ENCODE measurements at regions not wholly inside any gene's neighbourhood (a gene's known extent, or its start where the extent isn't known, plus 50 kb on each side); places are given as distances from the start of the nearest gene placed in this dataset.

- no peak overlapping the region for H3K9ac ChIP-seq (ENCODE audit: low read depth in 1 of 2, low read length in 2 of 2)
- H3K4me3 ChIP-seq (ENCODE audit: low read length in 2 of 2): no peak overlapping the region
- no peaks in the 10 kb centered on the region for H3K36me3 ChIP-seq (ENCODE audit: control insufficient read depth in 2 of 2, insufficient read depth in 2 of 2, low read length in 2 of 2)
- no peaks in the 10 kb centered on the region for H3K9me3 ChIP-seq (ENCODE audit: control insufficient read depth in 2 of 2, low read length in 2 of 2)
- no peaks in the 10 kb centered on the region for H3K27me3 ChIP-seq (ENCODE audit: control insufficient read depth in 2 of 2, insufficient read depth in 2 of 2, low read length in 2 of 2)
- no peak overlapping the region for H3K27ac ChIP-seq (ENCODE audit: low read depth in 2 of 2, low read length in 2 of 2)
- H3K4me1 ChIP-seq (ENCODE audit: control insufficient read depth in 2 of 2, insufficient read depth in 2 of 2, low read length in 2 of 2): no peaks in the 10 kb centered on the region
These were observed 771.1 kb upstream of the GRM7 start for GRCh38 chr3:6089780-6090179.

GRCh38 chr3:6091262-6091661 lies 769.7 kb upstream of the GRM7 start:
- Histone ChIP-seq H3K4me3 (ENCODE audit: low read length in 2 of 2) (no peak overlapping the region), H3K36me3 (ENCODE audit: control insufficient read depth in 2 of 2, insufficient read depth in 2 of 2, low read length in 2 of 2) (no peaks in the 10 kb centered on the region)

GRCh38 chr3:6095006-6095405 lies 765.9 kb upstream of the GRM7 start:
- Histone ChIP-seq H3K27ac (ENCODE audit: low read depth in 2 of 2, low read length in 2 of 2) (no peak overlapping the region), H3K36me3 (ENCODE audit: control insufficient read depth in 2 of 2, insufficient read depth in 2 of 2, low read length in 2 of 2) (no peaks in the 10 kb centered on the region), H3K4me3 (ENCODE audit: low read length in 2 of 2) (no peak overlapping the region), H3K27me3 (ENCODE audit: control insufficient read depth in 2 of 2, insufficient read depth in 2 of 2, low read length in 2 of 2) (no peaks in the 10 kb centered on the region), H3K4me1 (ENCODE audit: control insufficient read depth in 2 of 2, insufficient read depth in 2 of 2, low read length in 2 of 2) (no peaks in the 10 kb centered on the region), H3K9ac (ENCODE audit: low read depth in 1 of 2, low read length in 2 of 2) (no peak overlapping the region), H3K9me3 (ENCODE audit: control insufficient read depth in 2 of 2, low read length in 2 of 2) (no peaks in the 10 kb centered on the region)

More at GRCh38 chr3:6091262-6091661, 769.7 kb upstream of the GRM7 start:
- H3K9me3 ChIP-seq (ENCODE audit: control insufficient read depth in 2 of 2, low read length in 2 of 2): no peaks in the 10 kb centered on the region
- H3K4me1 ChIP-seq (ENCODE audit: control insufficient read depth in 2 of 2, insufficient read depth in 2 of 2, low read length in 2 of 2): no peaks in the 10 kb centered on the region
- no peaks in the 10 kb centered on the region for H3K27me3 ChIP-seq (ENCODE audit: control insufficient read depth in 2 of 2, insufficient read depth in 2 of 2, low read length in 2 of 2)
- no peak overlapping the region for H3K9ac ChIP-seq (ENCODE audit: low read depth in 1 of 2, low read length in 2 of 2)
- H3K27ac ChIP-seq (ENCODE audit: low read depth in 2 of 2, low read length in 2 of 2): no peak overlapping the region

- Histone ChIP-seq H3K4me1 (ENCODE audit: control insufficient read depth in 2 of 2, insufficient read depth in 2 of 2, low read length in 2 of 2) (no peaks in the 10 kb centered on the region), H3K4me3 (ENCODE audit: low read length in 2 of 2) (no peak overlapping the region), H3K36me3 (ENCODE audit: control insufficient read depth in 2 of 2, insufficient read depth in 2 of 2, low read length in 2 of 2) (no peaks in the 10 kb centered on the region), H3K9me3 (ENCODE audit: control insufficient read depth in 2 of 2, low read length in 2 of 2) (no peaks in the 10 kb centered on the region), H3K27ac (ENCODE audit: low read depth in 2 of 2, low read length in 2 of 2) (no peak overlapping the region), H3K27me3 (ENCODE audit: control insufficient read depth in 2 of 2, insufficient read depth in 2 of 2, low read length in 2 of 2) (no peaks in the 10 kb centered on the region), H3K9ac (ENCODE audit: low read depth in 1 of 2, low read length in 2 of 2) (no peak overlapping the region)
These were observed 763.9 kb upstream of the GRM7 start for GRCh38 chr3:6097021-6097420.

- no peak overlapping the region for H3K27ac ChIP-seq (ENCODE audit: low read depth in 2 of 2, low read length in 2 of 2)
- H3K4me3 ChIP-seq (ENCODE audit: low read length in 2 of 2): no peak overlapping the region
- no peaks in the 10 kb centered on the region for H3K36me3 ChIP-seq (ENCODE audit: control insufficient read depth in 2 of 2, insufficient read depth in 2 of 2, low read length in 2 of 2)
- no peaks in the 10 kb centered on the region for H3K27me3 ChIP-seq (ENCODE audit: control insufficient read depth in 2 of 2, insufficient read depth in 2 of 2, low read length in 2 of 2)
- H3K9ac ChIP-seq (ENCODE audit: low read depth in 1 of 2, low read length in 2 of 2): no peak overlapping the region
- H3K9me3 ChIP-seq (ENCODE audit: control insufficient read depth in 2 of 2, low read length in 2 of 2): no peaks in the 10 kb centered on the region
- no peaks in the 10 kb centered on the region for H3K4me1 ChIP-seq (ENCODE audit: control insufficient read depth in 2 of 2, insufficient read depth in 2 of 2, low read length in 2 of 2)
These were observed 763.4 kb upstream of the GRM7 start for GRCh38 chr3:6097556-6097955.

GRCh38 chr3:6098516-6099157 lies 762.3 kb upstream of the GRM7 start:
- Histone ChIP-seq H3K36me3 (ENCODE audit: control insufficient read depth in 2 of 2, insufficient read depth in 2 of 2, low read length in 2 of 2) (no peaks in the 10 kb centered on the region), H3K9ac (ENCODE audit: low read depth in 1 of 2, low read length in 2 of 2) (no peak overlapping the region), H3K4me1 (ENCODE audit: control insufficient read depth in 2 of 2, insufficient read depth in 2 of 2, low read length in 2 of 2) (no peaks in the 10 kb centered on the region), H3K9me3 (ENCODE audit: control insufficient read depth in 2 of 2, low read length in 2 of 2) (no peaks in the 10 kb centered on the region), H3K4me3 (ENCODE audit: low read length in 2 of 2) (no peak overlapping the region), H3K27me3 (ENCODE audit: control insufficient read depth in 2 of 2, insufficient read depth in 2 of 2, low read length in 2 of 2) (no peaks in the 10 kb centered on the region), H3K27ac (ENCODE audit: low read depth in 2 of 2, low read length in 2 of 2) (no peak overlapping the region)

GRCh38 chr3:6099458-6100075 lies 761.3 kb upstream of the GRM7 start:
- Histone ChIP-seq H3K4me3 (ENCODE audit: low read length in 2 of 2) (no peak overlapping the region), H3K9me3 (ENCODE audit: control insufficient read depth in 2 of 2, low read length in 2 of 2) (no peaks in the 10 kb centered on the region), H3K27me3 (ENCODE audit: control insufficient read depth in 2 of 2, insufficient read depth in 2 of 2, low read length in 2 of 2) (no peaks in the 10 kb centered on the region), H3K27ac (ENCODE audit: low read depth in 2 of 2, low read length in 2 of 2) (no peak overlapping the region), H3K36me3 (ENCODE audit: control insufficient read depth in 2 of 2, insufficient read depth in 2 of 2, low read length in 2 of 2) (no peaks in the 10 kb centered on the region), H3K4me1 (ENCODE audit: control insufficient read depth in 2 of 2, insufficient read depth in 2 of 2, low read length in 2 of 2) (no peaks in the 10 kb centered on the region), H3K9ac (ENCODE audit: low read depth in 1 of 2, low read length in 2 of 2) (no peak overlapping the region)

GRCh38 chr3:6105187-6105586 lies 755.7 kb upstream of the GRM7 start:
- Histone ChIP-seq H3K4me3 (ENCODE audit: low read length in 2 of 2) (no peak overlapping the region), H3K27ac (ENCODE audit: low read depth in 2 of 2, low read length in 2 of 2) (no peak overlapping the region), H3K9me3 (ENCODE audit: control insufficient read depth in 2 of 2, low read length in 2 of 2) (no peaks in the 10 kb centered on the region), H3K36me3 (ENCODE audit: control insufficient read depth in 2 of 2, insufficient read depth in 2 of 2, low read length in 2 of 2) (no peaks in the 10 kb centered on the region), H3K4me1 (ENCODE audit: control insufficient read depth in 2 of 2, insufficient read depth in 2 of 2, low read length in 2 of 2) (no peaks in the 10 kb centered on the region), H3K27me3 (ENCODE audit: control insufficient read depth in 2 of 2, insufficient read depth in 2 of 2, low read length in 2 of 2) (no peaks in the 10 kb centered on the region), H3K9ac (ENCODE audit: low read depth in 1 of 2, low read length in 2 of 2) (no peak overlapping the region)

GRCh38 chr3:6108957-6109356 lies 752.0 kb upstream of the GRM7 start:
- Histone ChIP-seq H3K9me3 (ENCODE audit: control insufficient read depth in 2 of 2, low read length in 2 of 2) (no peaks in the 10 kb centered on the region), H3K36me3 (ENCODE audit: control insufficient read depth in 2 of 2, insufficient read depth in 2 of 2, low read length in 2 of 2) (no peaks in the 10 kb centered on the region), H3K27me3 (ENCODE audit: control insufficient read depth in 2 of 2, insufficient read depth in 2 of 2, low read length in 2 of 2) (no peaks in the 10 kb centered on the region), H3K27ac (ENCODE audit: low read depth in 2 of 2, low read length in 2 of 2) (no peak overlapping the region), H3K4me1 (ENCODE audit: control insufficient read depth in 2 of 2, insufficient read depth in 2 of 2, low read length in 2 of 2) (no peaks in the 10 kb centered on the region), H3K4me3 (ENCODE audit: low read length in 2 of 2) (no peak overlapping the region), H3K9ac (ENCODE audit: low read depth in 1 of 2, low read length in 2 of 2) (no peak overlapping the region)

GRCh38 chr3:6110451-6110850 lies 750.5 kb upstream of the GRM7 start:
- Histone ChIP-seq H3K27me3 (ENCODE audit: control insufficient read depth in 2 of 2, insufficient read depth in 2 of 2, low read length in 2 of 2) (no peaks in the 10 kb centered on the region), H3K9me3 (ENCODE audit: control insufficient read depth in 2 of 2, low read length in 2 of 2) (no peaks in the 10 kb centered on the region), H3K36me3 (ENCODE audit: control insufficient read depth in 2 of 2, insufficient read depth in 2 of 2, low read length in 2 of 2) (no peaks in the 10 kb centered on the region)

More at GRCh38 chr3:6110451-6110850, 750.5 kb upstream of the GRM7 start:
- Histone ChIP-seq H3K9ac (ENCODE audit: low read depth in 1 of 2, low read length in 2 of 2) (no peak overlapping the region), H3K4me1 (ENCODE audit: control insufficient read depth in 2 of 2, insufficient read depth in 2 of 2, low read length in 2 of 2) (no peaks in the 10 kb centered on the region), H3K4me3 (ENCODE audit: low read length in 2 of 2) (no peak overlapping the region), H3K27ac (ENCODE audit: low read depth in 2 of 2, low read length in 2 of 2) (no peak overlapping the region)

All from mucosa of rectum (tissue), 2 donors.